Limb (tissue), 2 donors: ENCODE measurements at regions not wholly inside any gene's neighbourhood (a gene's known extent, or its start where the extent isn't known, plus 50 kb on each side); places are given as distances from the start of the nearest gene placed in this dataset.
"Not testable (repeated sequence)": the region's sequence is repeated elsewhere in the genome, so short reads cannot be mapped to it uniquely, and the experiment has no call there.

Experiments
- DNase-seq, 2 donors: peaks; one replicate each; pipeline ENCODE4 v3.0.0-alpha.2; 2016; ENCODE audit errors: extremely low spot score in 2 of 2

DNA sequence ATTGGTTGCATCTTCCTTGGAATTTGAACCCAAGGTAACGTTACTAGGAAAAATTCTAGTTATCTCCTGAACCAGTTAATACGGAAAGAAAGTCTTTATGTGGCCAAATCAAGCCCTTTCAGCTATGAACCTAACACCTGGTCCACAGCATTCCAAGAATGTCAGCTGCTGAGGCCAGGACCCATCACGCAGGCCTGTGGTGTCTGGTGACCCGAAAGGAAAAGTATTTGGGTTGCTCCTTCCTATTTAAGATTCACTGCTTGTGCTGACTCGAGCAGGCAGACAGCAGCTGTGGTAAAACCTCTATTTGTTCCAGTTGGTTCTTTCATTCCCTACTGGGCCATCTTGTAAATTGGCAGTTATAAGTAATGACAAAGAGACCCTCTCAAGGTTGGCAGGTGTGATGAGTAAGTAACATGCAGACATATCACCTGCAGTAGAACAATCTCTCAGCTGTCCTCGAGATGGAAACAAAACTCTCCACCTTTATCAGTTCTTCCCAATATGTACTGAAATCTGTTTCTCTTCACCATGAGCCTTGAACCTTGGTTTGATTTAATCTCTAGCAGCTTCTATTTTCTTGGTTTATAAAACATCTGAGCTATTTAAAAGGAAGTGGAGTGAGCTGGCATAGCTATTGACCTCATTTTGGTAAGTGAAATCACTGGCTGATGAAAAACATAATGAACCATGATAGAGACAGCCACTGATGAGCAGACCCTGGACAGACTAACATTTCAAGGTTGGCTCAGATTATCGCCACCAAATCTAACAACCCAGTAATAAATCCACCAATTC, 182.1 kb upstream of the SMIM31 start:
- DNase-seq, result no peak

DNA sequence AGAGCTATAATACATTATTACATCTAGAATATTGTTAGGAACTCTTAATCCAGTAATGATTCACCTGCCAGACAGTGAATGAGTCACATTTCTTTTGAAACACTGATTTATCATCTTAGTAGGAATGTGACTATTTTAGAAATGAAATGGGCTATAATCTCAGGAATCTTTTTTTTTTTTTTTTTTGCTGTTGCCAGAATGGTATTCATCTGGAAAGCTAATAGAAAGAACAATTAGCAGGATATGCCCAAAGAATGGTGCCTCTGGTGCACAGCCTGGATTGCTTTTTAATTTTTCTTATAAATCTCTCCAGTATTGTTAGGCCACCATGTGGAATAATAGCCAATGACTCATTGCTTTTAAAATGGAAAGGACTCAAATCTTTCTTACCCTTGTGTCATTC, 181.1 kb upstream of the SMIM31 start:
- no peak for DNase-seq

DNA sequence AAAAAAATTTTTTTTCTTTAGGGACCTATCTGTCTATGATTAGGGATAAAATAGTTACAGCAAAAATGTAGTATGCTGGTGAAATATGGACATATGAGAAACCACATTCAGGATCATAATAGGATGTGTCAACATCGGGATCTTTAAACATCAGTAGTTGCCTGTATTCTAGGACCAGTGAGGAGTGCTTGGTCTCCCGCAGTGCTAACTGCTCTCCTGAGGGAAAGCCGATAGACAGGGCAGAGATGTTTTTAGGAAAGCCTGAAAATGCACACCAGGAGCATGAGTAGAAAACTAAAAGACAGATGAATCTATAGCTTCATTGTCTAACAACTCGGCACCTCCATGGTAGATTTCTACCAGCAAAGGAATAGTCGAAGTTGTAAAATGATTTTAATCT, 178.1 kb upstream of the SMIM31 start:
- no peak for DNase-seq

DNA sequence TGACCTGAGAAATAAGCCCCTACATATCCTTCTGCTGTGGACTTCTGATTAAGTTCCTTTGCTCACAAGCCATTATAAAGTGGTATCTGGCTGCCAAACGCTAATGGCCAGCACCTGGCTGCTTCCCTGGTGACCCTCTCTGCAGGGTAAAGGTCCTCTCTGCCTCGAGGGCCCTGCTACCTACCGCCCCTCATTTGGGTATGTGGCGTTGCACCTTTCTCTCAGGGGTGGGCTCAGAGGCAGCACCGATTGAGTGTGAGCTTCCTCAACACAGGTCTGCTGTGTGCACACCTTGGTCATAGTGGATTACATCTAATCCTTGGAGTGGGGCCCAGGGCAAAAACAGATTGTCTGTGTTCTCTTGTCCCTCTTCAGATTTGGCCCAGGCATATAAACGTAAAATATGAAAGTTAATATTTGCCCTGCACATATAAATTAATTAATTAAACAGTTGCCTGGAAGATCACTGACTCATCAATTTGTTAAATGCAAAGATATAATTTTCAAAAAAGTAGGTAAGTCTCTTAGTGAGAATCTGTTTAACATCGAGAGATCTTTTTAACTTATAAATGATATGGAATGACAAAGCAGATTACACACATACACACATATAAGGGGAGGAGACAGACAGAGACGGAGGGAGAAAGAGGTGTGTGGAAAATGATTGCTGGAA, 174.5 kb upstream of the SMIM31 start:
- no peak for DNase-seq

DNA sequence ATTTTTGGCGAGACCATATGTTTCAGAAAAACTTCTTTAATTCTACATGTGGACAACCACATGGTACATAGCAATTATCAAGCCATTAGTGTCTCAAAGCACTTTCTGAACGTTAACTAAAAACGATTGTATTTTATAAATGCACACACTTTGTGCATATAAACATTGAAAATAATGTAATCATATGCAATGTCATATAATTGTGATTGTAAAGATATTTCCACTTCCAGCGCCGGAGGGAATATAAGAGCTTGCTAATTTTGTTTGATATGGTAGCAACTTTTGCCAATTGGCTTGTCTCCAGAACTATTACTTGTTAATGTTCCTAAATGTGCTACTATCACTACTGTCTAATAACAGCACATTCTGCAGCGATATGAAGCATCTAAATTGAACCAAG, 162.3 kb upstream of the SMIM31 start:
- no peak for DNase-seq

DNA sequence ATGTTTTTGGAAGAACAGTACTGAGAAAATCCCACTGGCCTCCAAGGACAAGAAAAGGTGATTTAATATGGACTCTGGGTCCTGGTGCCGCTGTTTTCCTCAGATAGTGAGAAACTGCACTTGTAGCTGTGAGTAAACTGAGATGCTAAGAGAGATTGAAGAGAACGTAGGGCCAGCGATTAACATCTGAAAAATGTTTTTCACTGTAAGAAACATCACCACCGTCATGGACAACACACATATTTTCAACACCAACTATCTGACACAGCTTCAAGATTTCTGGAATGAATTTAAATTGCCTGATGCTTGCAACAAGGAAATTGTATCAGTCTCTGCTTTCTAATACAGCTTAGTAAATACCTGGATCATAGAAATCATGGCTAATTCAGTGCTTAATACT, 158.2 kb upstream of the SMIM31 start:
- DNase-seq, result no peak

DNA sequence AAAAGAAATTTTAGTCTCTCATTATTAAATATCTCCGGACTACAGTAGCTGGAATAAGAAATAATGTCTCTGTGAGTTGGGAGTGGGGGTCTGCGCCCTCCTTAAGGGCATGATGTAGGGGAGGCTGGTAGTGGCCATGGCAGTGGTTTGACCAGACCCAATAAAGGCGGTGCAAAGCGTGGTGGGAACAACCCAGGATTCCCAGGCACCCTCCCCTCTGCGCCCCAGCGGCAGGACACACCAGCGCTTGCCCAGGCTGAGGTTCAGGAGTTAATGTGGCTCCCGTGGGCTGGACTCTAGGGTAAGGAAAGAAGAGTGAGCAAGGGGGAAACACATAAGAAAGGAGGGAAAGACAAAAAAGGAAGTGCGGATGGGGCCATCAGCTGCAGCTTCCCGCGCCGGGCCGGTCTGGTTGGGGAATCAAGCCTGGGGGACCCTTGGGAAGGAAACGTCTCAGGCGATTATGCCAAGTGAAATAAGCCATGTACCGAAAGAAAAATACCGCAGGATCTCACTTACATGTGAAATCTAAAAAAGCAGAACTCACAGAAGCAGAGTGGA, 157.5 kb upstream of the SMIM31 start:
- no peak for DNase-seq

DNA sequence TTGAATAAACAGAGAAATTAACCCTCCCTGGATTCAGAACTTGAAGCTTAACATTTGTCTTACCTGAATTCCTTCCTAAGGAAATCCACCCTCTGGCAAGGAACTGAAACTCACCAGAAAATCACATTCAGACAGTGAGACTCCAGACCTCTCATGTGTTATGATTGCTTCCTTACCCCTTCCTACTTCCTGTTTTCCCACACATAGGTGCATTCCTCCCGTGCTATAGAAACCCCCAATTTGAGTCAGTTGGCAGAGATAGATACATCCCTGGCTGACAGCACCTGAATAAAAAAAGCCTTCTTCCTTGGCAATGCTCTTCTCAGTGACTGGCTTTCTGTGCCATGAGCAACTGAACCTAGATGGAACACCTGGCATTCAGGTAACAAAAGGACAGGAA, 157.0 kb upstream of the SMIM31 start:
- no peak for DNase-seq

DNA sequence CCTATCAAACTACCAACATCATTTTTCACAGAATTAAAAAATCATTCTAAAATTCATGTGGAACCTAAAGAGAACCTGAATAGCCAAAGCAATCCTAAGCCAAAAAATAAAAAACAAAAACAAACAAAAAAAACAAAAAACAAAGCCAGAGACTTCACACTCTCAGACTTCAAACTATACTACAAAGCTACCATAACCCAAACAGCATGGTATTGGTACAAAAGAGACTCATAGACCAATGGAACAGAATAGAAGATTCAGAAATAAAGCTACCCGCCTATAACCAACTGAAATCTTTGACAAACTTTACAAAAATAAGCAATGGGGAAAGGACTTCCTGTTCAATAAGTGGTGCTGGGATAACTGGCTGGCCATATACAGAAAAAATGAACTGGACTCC, 152.3 kb upstream of the SMIM31 start:
- no peak for DNase-seq

DNA sequence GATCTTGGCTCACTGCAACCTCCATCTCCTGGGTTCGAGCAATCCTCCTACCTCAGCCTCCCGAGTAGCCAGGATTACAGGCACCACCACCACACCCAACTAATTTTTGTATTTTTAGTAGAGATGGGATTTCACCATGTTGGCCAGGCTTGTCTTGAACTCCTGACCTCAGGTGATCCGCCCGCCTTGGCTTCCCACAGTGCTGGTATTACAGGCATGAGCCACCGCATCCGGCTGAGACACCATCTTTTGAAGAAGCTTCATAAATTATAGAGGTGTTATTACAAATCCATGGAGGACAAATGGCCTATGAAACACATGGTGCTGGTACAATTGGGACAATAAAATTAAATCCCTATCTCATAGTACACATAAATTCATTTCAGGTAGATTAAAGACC, 148.1 kb upstream of the SMIM31 start:
- not testable (repeated sequence) for DNase-seq

DNA sequence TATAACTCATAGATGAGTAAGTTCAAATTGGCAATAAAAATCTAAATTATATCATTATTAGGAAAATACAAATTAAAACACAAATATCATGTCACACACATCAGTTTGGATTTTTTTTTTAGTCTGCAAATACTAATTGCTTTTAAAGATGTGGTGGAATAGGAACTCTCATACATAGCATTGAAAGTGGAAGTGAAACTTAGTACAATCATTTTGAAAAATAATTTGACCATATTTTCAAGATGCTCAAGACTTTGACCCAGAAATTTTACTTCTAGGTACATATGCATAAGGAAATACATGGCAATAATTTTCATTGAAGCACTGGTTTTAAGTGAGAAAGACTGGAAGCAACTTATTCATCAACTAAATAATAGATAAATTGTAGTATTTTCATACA, 147.5 kb upstream of the SMIM31 start:
- no peak for DNase-seq

DNA sequence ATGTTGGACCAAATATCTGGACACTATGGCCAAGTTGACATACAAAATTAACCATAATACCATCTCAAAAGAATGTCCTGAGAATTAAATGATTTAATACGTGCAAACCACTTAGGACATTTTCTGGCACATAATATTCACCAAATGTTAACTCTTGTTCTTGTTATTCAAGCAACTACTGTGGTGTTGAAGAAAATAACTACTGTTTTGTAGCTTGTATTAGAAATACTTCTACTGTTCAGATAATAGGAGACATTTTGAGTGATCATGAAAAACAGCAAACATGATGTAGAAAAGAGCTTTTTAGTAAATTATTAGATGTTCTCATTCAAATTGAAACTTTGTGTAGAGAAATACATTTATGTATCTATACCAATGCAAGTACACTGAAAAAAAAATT, 140.7 kb upstream of the SMIM31 start:
- no peak for DNase-seq

DNA sequence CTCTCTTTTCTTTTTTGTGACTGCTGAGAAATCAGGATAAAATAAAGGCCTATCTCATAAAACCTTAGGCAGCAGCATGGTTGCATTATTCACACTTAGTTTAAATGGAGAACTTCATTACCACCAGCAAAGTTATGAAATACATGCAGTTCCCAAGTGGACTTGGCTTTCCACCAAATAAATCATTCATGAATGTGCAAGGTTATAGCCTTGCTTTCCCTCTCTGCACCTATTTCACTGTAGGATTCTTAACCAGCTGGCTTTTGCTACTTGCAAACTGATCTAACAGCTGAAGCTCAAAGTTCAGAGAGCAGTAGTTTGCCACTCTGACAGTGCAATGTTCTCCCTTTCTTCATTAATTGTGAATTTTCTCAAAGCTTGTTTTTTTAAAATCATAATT, 140.1 kb upstream of the SMIM31 start:
- DNase-seq, result no peak

DNA sequence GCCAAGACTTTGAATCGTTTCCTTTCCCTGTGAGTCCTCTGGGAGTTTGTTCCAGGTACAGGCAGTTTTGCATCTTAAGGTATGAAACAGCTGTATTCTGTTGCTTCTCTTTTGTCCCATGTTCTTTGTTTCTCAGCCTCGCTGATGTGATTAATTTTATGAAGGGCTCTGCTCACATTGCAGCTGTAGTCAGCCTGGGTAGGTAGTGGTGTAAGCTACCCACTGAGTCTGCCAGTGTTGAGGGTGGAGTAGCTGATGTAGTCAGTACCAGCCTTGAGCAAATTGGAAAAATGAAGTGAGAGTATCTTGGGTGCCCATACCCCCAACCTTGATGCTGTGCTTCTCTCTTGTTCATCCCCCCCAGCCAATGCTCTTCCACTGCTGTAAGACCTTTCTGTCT, 139.6 kb upstream of the SMIM31 start:
- no peak for DNase-seq

DNA sequence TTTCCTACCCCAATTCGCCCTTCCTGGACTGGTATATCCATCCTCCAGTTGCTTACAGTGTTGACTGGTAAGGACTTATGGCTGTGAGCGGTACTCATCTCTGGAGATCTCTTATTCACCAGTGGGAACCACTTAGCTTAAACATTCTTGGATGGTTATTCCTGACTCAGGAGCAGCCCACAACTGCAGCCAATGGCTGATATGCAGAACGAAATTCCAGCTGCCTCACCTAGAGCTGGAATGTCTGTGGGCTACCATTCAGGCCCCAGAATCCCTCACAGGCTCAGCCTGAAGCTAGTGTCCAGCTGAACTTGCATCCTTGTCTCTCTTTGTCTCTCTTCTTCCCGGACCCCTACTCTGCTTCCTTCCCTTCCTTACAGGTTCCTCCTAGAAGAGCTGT, 138.9 kb upstream of the SMIM31 start:
- no peak for DNase-seq

DNA sequence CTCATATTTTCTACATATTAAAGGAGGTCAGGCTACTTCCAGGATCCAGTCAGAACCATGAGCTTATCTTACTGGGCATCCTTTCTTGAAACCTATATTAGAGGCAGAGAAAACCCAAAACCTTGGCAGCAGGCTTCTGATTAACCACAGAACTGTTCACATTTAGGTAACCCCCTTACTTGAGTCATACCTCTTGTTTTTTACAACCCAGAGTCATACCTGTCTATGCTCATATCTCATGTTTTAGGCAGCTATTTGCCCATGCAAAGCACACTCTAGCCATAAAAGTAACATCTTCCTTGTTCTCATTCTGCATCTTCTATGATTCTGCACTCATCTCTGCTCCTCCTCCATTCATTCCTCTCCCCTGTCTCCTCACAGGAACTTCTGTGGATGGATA, 138.0 kb upstream of the SMIM31 start:
- DNase-seq, result no peak

DNA sequence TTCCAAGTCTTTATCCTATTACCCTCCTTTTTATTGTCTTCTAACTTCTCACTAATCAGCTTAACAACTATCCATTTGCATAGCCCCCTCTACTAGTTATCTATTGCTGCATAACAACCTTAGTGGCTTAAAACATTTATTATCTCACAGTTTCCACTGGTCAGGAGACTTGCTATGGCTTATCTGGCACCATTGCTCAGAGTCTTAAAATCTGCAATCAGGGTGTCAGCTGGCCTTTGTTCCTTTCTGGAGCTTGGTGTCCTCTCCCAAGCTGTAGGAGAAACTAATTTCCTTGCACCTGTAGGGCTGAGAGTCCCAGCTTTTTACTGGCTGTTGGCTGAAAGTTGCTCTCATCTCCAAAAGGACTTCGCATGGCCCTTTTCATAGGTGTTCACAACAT, 137.0 kb upstream of the SMIM31 start:
- DNase-seq, result no peak

DNA sequence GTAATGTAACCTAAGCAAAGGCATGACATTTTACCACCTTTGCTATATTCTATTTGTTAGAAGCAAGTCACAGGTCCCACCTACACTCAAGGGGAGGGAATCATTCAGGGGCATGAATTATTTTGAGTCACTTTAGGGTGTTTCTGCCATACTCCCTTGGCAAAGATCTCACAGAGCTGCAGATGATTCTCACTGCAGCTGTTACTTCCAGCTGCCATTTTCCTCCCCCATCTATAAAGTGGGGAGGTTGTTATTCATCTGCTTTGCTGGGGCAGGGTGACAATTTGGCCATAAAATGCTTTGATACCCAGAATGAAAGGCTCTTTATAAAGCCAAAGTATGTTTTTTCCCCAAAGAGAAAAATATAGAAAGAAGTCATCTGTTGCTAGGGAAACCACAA, 136.5 kb upstream of the SMIM31 start:
- no peak for DNase-seq

DNA sequence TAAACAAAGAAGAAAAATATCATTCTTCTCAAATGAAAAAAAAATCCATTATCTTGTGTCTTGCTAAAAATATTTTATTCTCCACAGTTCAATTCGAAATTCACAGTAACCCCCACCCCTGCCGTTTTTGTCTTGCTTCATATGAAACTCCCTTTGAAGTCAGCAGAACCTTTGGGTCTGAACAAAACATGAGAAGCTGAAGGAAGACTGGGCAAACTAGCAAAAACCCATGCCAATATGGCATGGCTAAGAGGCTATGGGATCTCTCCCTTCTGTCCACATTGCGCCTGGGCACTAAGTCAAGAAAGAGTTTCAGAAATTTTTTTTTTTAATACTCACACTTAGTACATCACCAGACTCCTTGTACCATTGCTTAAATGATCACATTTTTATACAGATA, 136.0 kb upstream of the SMIM31 start:
- DNase-seq, result no peak

DNA sequence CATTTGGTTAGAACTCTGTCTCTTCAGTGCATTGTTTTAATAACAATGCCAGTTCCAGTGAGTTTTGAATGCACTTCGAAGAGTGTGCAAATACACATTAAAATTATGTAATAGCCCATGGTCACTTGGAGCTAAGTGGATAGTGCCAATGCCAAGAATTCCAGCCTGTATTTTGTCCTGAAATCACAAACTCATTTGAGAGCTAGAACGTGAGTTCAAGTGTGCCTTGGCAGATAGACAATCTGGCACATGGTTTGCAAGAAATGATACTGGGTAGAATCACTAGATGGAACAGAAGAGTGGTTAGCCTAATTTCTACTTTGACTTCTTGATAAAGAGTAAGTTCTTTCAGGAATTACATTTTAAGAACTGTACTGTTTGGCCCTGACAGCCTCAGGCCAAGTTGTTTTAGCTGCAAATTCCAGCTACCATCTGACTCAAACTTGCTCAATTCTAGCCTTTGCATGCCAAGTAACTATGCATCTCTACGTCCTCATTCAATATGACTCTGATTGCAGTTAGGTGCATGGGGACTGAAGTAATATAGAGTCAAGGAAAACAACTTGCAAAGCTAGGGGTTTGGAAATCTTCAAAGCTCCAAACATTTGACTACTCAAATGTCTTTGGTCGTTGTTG, 131.9 kb upstream of the SMIM31 start:
- no peak for DNase-seq

DNA sequence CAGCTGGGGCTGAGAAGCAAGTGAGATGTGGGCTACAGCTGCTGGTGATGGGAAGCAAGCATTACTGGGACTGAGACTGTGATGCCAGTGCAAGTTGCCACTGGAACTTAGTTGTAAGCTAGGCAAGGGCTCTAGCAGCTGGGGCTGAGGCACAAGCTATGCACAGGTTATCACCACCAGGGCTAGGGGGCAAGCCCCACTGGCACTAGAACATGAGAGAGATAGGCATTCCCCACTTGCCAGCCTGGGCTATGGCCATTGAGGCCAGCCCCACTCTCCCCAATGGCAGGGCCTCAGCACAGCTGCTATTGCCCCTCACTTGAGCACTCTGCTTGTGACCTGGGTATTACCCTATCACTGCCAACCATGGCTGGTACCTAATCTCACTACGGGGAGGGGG, 130.8 kb upstream of the SMIM31 start:
- DNase-seq, result no peak

DNA sequence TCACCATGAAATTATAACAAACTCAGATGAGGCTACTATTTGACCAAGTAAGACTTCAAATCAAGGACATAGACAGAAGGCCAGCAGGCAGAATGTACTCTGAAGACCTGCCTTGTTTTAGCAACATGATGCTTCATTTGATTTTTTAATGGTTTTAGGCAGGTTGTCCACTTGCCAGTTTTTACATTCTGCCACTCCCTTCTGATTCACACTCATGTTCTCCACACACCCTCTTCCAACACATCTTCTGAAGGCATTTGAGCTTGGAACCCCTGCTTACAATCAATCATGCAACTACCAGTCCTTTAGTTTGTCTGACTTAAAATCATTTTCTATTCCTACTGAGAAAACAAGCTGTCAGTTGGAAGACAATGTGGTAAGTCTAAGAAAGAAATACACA, 114.9 kb upstream of the SMIM31 start:
- DNase-seq, result no peak
